Activated CD8-positive, alpha-beta memory T cell treated with anti-CD3 and anti-CD28 coated beads for 24 hours (primary cell): ENCODE measurements at regions not wholly inside any gene's neighbourhood (a gene's known extent, or its start where the extent isn't known, plus 50 kb on each side); places are given as distances from the start of the nearest gene placed in this dataset.

Source experiments
- DNase-seq: peaks from one replicate; pipeline ENCODE4 v3.0.0-alpha.2; 2020

DNA sequence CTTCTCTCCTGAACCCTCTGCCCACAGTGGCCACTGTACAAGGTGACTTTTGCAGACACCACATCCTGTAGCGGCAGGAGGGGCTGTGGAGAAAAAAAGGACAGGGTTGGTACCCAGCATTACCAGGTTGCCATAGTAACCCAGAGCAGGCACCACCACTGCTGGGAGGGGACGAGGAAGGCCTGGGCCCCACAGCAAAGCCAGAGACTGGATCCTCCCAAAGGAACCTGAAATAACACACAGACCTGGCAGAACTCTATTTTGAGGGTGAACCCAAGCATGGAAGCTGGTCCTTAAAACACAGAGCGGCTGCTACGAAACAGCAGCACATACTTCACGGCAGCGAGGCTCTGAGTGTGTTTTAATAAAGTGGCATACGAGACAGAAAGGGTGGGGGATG is 380.6 kb downstream of the CTTN start:
- no peak for DNase-seq

DNA sequence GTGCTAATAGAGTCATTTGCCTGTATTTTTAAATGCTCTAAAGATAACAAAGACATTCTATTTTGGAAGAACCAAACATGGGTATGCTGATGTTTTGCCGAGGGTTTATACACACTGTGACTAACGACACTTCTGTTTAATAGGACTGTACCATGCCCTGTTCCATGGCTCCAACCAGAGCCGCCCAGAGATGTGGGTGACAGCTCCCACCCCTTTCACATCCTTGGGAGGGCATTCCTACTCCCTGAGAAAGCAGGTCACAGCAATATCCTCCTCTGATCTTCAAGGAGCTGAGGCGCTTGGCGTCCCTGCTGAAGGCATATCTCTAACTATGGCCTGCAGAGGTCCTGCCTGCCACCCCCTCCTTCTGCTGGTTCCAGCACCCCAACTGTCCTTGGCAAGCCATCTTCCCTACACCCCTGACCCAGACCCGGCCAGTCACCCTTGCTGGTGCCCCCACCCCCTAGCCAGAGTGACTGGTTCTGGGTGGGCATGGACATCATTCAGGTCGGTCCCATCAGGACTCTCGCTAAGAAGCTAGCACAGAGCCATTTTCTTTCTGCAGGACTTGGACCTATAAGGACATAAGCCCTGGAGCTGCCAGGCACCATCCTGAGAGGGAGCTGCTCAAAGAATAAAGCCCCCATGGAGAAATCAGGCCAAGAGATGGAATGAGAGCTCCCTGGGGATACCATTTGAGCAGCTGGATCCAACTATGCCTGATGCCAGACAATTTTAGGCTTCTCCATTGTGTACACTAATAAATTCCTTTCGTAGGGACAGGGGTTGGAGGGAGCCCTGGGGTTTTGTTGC is 381.3 kb downstream of the CTTN start:
- no peak for DNase-seq

DNA sequence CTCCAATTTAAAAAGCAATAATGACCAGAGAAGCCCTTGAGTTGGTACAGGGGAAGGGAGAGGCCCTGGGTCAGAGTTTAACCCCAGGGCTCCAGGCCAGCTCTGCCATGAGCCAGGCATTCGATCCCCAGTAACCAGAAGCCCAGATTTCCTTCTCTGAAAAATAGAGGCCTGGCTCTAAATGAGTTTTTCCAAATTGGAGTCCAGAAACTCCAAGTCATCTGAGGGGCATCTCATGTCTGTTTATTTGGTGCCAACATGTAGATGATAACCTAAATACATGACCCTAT is 381.9 kb downstream of the CTTN start:
- DNase-seq, result no peak

DNA sequence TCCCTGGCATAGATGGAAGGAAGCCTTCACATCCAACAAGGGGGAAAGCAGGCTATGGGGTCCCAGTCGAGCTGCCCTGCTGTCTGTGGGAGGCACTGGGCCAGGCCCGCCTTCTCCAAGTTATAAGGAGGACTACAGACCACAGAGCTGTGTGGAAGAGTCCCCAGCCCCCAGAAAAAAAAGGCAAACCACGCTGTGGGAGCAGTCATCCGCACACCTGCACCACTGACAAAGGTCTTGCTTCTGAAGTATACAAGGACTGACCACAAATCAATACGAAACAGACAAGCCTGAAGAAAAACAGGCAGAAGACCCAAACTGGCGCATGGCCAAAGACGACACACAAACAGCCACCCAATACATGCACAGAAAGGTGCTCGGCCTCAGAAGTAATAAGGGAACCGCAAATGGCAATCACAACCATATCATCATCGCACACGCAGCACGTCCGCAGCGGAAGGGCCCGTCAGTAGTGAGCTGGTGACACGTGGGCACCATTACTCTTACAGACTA is 384.1 kb downstream of the CTTN start:
- DNase-seq, result no peak

DNA sequence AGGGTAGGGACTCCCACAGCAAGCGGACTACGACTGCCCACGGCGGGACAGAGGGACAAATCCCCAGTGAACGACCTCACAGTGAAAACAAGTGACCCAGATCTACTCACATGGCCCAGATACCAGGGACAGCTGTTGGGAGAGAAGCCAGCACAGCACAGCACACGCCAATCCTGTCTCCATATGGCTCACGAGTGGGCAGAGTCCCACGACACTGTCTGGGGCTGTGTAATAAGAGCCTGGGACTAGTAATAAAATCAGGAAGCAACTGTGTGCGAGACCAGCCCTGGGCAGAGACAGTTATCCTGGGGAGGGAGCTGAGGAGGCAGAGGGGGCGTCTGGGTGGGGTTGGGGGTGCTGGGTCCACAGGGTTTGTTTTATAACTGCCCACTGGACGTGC is 385.0 kb downstream of the CTTN start:
- DNase-seq, result no peak

DNA sequence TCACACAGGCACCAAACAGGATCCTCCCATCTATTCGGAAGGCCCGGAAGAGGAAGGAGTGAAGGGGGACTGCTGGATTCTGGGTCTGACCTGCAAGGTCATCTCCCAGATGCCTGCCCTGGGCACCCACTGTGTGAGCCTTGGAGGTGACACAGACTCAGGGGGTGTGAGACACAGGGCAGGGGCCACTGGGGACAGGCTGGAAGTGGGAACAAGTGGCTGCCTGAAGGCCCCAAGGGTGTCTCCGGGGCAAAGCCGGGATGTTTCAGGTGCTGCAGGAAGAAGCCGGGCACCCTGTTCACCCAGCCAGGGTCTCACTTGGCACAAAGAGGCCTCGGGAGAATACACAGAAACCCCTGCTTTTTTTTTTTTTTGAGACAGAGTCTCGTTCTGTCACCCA is 385.5 kb downstream of the CTTN start:
- no peak for DNase-seq

DNA sequence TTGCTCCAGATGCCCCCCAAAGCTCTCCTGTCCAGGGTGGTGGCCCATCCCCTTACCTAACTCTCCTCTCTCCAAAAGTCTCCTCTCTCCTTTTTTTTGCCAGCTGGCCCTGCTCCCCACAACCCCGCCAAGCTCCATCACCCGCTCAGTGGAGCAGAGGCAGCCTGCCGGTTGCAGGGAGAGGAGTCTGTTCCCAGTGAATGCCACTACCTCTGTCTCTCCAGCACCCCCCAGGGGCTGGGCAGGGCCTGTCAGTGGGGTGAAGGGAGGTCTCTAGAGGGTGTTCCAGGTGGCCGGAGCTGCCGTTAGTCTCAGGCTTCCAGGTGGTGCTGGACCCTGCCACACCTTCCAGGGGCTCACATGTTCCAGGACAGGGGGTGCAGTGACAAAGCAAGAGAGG is 387.0 kb downstream of the CTTN start:
- DNase-seq, result no peak

DNA sequence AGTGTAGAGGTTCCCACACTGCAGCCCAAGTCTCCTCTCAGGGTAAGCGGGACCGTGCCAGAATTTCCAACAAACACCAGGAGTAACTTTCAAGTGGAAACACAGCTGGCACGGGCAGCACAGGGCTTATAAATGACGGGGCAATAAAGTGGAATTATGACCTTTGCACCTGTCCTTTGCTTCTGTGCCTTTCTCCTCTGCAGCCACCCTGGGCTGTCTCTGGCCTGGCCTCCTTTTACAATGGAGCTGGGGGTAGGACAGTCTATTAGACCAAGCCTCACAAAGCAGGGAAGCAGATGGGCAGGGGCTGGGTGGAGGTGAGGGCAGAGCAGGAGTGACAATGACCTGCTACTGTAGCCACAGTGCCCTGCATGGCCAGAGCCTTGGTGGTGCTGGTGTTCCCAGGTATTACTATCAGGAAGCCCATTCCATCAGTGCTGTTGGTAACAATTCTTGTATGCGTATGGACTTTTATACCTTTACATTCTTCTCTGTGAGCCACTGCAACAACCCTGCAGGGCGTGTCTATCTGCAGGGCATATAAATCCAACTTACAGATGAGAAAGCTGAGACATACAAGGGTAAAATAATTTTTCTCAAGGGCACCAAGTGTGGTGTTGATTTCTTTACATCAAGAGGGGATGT is 387.8 kb downstream of the CTTN start:
- no peak for DNase-seq

DNA sequence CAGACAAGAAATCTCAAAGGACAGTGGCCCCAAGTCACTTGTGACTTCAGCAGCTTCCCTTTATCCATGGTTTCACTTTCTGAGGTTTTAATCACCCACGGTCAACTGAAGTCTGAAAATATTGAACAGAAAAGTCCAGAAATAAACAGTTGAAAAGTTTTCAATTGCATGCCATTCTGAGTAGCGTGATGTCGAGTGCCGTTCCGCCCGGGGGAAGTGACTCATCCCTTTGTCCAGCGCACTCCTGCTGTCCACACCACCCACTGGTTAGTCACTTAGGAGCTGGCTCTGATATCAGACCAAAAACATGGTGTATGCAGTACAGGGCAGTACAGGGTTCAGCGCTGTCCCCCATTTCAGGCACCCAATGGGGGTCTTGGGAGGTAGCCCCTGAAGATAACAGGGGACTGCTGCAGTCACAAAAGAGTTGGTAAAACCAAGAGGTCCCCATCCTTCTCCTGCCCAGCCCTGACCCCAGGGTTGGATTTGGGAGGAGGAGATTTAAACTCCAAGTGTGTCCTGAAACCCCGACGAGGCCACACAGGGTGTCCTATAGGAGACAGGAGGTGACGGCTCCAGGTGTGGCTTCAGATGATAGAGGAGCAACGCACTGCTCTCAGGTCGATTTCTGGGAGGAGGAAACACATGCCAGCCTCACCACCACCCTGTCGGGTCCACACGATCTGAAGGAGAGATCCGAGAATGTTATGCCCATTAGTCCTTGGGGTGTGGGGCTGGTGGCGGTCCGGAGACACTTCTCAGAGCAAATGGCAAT is 390.1 kb downstream of the CTTN start:
- DNase-seq, result no peak

DNA sequence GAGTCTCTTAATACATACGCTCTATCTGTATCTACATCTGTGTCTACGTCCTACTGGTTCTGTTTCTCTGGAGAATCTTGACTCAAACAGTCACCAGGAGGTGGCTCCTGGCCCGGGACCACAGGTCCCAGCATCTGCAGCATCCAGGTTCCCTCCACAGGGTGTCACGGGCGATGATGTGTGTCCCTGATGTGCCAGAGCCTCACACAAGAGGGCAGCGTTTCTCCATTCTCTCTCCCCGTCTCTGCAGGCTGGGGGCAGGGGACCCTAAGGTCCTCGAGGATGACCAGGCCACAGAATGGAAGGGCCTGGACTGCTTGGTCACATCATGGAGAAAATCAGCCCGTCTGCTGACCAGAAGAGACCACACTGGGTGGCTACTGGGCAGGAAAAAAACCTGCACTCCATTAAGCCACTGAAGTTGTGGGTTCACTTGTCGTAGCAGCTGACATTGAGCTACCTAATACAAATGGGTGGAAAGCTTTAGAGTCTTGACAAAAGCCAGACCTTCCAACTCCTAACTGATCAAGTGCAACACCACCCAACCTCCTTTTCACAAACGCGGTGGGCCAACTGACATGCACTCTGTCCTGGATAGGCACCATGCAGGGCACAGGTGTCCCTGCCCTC is 392.5 kb downstream of the CTTN start:
- no peak for DNase-seq

DNA sequence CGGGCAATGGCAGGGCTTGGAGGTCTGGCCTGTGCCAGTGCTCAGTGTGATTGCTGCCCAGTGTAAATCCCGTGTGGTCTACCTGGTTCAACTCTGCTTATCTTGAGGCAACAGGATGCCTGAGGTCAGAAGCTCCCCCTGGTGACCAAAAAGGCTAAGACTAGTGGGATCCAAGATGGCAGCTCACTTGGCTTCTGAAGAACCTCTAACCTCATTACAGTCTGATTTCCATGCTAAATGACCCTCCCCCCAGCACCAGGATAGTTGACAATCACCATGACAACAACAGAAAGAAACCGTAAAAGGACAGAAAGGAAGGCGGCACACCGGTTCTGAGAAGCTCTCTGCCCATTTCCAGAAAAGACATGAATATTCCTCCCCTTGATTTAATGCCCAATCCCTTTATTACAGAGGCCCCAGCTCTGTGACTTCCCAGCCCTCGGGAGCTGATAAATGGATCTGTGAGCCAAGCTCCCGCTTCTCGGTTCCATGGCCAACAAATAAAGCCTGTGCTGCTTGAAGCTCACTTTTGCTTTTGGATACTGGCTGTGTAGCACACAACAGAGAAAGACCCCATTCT is 398.4 kb downstream of the CTTN start:
- no peak for DNase-seq

DNA sequence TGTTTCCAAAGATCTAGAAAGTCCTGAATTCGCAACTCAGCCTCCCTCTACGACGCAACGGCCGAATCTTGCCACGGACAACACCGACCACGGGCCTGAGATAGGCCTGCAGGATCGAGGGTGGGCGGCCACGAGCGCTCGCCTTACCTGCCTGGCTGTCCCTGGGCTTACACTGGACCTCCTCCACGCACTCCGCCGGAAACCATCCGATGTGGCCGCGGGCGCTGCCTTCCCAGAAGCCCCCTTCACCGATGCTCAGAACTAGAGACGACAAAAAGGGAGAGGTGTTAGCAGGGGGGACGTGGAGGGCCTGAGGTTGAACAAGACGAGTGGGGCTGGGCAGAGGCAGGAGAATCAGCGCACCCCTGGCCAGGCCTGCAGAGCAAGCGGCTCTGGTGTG is 400.0 kb downstream of the CTTN start:
- no peak for DNase-seq

DNA sequence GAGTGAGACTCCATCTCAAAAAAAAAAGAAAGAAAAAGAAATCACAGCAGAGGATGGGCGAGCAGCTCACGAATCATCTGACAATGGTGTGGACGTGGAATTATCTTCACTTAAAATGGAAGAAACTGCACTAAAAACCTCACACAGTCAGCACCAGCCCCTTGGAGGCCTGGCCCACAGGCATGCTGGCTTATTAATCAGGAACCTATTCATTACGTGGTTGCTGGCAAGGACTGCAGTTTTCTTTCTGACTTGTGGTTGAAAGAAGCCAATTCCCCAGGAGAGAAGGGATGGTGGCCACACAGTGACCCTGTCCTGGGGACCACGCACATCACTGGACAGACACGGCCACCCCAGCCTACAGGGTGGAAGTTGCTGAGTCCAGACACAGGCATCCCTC is 401.1 kb downstream of the CTTN start:
- DNase-seq, result no peak

DNA sequence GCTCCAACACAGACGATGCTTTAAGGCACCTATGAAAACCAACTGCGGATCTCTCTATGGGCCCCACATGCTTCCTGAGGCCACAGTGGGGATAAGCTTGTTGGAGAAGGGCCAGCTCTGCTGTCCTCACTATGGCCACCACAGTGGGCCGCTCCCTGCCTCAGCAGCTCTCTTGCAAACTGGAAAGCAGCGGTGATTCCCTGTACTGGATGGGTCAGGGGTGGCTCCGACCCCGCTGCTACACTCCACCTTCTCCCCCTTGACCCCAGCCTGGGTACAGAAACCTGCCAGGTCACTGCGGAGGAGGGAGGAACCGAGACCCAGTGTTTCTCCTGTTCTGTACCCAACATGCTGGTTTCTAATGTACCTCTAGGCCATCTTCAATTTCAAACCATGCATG is 403.9 kb downstream of the CTTN start:
- DNase-seq, result no peak

DNA sequence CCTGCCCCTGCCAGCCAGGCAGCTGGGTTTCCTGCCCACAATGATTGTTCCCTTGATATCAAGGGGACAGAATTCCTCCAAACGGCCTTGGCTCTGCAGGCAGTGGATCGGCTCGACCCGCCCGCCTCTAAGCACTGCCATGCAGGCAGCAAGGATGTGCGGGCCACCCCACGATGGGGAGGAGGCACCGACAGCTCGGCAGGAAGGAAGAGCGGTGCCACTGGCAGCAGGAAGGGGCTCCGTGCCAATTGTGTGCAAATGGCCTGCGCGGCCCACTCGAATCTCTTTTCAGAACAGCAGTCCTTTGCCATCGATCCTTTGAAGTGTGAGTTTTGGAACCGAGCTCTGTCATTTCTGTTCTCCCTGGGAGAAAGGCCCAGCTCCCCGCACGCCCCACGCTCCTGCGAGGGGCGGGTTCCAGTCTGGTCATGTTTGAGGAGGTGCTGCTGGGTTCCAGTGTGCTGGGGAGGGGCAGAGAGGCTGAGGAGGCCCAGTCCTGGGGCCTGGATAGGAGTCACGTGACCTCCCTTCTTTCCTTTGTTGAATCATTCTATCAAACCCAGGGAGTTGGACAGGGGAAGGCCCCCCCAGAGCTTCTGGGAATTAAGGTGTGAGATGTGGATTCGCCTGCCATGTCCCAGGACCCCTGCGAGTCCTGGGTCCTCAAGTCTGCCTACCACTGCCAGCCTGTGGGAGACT is 406.0 kb downstream of the CTTN start:
- no peak for DNase-seq

DNA sequence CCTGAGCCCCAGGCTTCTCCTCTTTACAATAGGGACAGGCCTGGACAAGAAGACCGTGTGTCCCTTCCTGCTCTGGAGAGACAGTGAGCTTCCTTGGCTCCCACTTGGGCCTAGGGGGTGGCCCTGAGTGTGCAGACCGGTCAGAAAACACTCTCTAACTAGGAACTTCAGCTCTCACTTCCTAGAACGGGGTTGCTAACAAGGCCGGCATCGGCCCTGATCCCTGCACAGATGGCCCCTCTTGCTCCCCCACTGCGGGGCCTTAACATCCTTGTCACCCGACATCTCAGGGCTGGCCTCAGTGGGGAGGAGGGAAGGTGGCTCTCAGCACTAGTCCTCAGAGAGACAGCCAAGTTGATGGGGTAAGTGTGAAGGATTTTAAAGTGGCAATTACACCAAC is 406.9 kb downstream of the CTTN start:
- no peak for DNase-seq

DNA sequence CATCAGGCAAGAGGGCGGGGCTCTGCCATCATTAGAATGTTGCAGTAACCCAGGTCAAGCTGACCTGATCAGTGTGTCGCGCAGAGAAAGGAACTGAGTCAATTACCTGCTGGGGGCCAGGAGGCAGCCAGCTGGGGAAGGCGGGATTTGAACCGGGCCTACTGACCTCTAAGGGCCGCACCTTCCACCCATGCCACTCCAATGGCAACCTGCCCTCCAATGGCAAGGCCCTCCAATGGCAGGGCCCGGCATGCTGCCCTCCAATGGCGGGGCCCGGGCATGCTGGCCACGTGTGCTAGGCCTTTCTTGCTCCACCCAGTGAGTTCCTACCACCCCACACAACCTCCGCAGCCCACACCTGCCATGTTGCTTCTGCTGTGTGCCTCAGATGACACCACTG is 407.6 kb downstream of the CTTN start:
- DNase-seq, result no peak

DNA sequence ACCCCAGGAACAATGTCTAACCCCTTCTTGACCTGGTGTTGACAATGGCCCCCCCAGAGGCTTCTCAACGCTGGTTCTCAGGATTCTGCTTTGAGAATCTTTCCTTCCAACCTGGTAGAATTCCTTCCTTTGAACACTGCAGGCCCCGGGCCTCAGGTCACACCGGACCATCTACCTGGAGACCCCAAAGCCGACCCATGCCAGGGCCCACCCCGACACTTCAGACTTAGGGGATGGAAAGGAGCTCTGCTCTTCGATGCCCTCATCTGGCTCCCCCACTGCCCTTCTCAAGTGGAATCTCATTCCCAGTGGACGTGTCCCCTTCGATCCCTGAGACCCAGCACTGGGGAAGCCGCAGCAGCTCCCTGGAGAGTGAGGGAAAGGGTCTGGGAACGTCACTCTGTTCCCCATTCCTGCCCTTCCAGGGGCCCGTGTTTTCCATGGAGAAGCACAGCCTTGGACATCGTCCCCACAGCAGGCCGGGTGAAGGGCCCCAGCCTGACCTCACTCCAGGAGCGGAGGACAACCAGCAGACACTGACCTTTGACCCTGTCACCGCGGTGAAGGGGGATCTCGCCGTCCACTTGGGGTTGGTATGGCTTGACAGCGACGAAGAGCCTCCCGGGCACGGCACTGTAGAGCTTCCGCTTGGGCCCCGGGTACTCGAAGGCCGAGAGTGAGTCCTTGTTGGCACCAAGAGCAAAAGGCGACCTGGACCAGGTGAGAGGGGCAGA is 408.3 kb downstream of the CTTN start:
- no peak for DNase-seq

DNA sequence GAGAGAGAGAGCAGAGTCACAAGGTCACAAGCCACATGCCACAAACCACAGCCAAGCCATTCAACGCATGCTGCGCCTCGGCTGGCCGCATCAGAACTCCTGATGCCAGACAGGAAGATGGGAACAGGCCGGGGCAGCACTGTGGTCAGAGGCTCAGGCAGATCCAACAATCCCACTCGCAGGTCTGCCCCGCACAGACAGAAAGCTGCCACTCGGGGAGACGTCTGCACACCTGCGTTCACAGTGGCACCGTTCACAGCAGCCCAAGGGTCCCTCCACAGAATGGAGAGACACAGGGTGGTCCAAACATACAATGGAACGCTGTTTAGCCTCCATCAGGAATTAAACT is 408.8 kb downstream of the CTTN start:
- no peak for DNase-seq

DNA sequence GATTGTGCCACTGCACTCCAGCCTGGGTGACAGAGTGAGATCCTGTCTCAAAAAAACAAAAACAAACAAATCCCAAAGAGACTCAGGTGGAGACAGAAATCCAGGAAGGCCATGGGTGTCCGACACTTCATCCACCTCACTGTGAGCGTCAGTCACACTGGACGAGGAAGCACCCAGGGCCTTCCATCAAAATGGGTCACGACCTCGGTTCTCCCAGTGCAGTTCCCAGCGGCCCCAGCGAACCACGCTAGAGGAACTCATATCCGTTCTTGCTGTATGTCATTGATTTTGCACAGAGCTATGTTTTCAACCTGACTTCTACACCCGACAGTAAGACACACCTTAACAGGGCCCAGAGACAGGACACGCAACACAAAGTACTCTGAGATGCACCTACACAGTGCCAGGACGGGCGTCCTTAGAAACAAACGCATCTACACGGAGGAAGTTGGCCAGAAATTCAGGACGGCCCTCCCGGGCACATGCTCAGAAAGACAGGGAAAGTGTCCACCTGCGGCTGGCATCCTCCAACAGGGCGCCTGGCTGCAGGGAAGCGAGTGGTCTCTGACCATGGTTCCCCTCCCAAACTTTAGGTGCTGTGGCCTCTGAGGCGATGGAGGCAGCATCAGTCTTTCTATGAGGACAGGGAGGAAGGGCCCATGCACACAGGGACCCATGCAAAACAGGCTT is 410.5 kb downstream of the CTTN start:
- DNase-seq, result no peak

DNA sequence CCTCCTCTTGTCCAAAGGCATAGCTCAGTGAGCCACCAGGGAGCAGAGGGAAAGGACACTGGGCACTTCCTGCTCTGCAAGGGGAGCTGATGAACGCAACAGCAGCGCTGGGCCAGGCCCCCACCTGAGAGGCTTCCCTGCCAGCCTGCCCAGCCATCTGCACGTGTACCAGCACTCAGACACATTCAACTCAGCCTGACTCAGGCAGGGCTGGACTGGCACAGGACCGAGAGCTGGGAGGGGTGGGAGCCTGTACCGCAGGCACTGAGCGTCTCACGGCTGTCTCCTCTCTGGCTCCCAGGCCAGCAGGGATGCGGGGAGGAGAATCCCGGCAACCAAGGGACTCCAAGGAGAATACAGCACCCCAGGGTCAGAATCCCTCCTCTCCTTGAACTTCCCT is 411.8 kb downstream of the CTTN start:
- no peak for DNase-seq
